ENCODE measurements at regions not wholly inside any gene's neighbourhood (a gene's known extent, or its start where the extent isn't known, plus 50 kb on each side); places are given as distances from the start of the nearest gene placed in this dataset.

DNA sequence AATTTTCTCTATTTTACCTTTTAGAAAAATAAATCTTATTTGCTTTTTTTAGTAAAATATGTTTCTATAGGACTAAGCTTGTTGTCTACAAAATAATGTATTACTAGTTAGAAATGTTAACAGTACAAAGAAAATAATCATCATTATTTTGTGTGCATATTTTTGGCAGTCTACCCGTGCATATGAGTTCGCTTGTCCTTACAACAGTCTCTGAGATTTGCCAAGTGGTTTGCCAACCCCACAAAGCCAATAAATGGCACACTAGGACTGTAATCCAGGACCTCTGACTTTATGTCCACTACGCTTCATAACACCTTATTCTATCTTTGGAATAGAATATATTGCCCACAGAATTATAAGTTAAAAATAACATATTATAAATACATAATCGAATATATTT lies 152.0 kb downstream of the KCNJ2 start:
- Histone ChIP-seq H3K9me2 (replicated peaks; ENCODE audit: low read depth, low read length) (no peaks in the 10 kb centered on the region), H3K27me3 (ENCODE audit: insufficient read depth, low read length, poor library complexity, severe bottlenecking) (no peaks in the 10 kb centered on the region), H3K4me2 (ENCODE audit: low read depth, low read length, poor library complexity, severe bottlenecking) (no peak overlapping the region), H3K79me2 (ENCODE audit: insufficient read depth, low read length) (no peaks in the 10 kb centered on the region), H3K4me1 (ENCODE audit: insufficient read depth, low read length, poor library complexity, severe bottlenecking) (no peaks in the 10 kb centered on the region), H4K20me1 (ENCODE audit: insufficient read depth, low read length, poor library complexity, severe bottlenecking) (no peaks in the 10 kb centered on the region), H3K36me3 (ENCODE audit: insufficient read depth, low read length) (no peaks in the 10 kb centered on the region), H3K9me3 (ENCODE audit: insufficient read depth, low read depth, low read length) (no peaks in the 10 kb centered on the region), H3K9ac (ENCODE audit: low read depth, low read length, poor library complexity, severe bottlenecking) (no peak overlapping the region), H3K4me3 (ENCODE audit: low read length, poor library complexity, severe bottlenecking) (no peak overlapping the region), H2AFZ (ENCODE audit: low read length) (no peak overlapping the region), H3F3A (ENCODE audit: low read depth) (no peaks in the 10 kb centered on the region)
- TF ChIP-seq EZH2phosphoT487 (IDR thresholded peaks at IDR 0.05; ENCODE audit: borderline replicate concordance), result no peak
- TF ChIP-seq, protein P1, sequence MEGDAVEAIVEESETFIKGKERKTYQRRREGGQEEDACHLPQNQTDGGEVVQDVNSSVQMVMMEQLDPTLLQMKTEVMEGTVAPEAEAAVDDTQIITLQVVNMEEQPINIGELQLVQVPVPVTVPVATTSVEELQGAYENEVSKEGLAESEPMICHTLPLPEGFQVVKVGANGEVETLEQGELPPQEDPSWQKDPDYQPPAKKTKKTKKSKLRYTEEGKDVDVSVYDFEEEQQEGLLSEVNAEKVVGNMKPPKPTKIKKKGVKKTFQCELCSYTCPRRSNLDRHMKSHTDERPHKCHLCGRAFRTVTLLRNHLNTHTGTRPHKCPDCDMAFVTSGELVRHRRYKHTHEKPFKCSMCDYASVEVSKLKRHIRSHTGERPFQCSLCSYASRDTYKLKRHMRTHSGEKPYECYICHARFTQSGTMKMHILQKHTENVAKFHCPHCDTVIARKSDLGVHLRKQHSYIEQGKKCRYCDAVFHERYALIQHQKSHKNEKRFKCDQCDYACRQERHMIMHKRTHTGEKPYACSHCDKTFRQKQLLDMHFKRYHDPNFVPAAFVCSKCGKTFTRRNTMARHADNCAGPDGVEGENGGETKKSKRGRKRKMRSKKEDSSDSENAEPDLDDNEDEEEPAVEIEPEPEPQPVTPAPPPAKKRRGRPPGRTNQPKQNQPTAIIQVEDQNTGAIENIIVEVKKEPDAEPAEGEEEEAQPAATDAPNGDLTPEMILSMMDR (conservative IDR thresholded peaks at IDR 0.05; ENCODE audit: low read length), result no peak

DNA sequence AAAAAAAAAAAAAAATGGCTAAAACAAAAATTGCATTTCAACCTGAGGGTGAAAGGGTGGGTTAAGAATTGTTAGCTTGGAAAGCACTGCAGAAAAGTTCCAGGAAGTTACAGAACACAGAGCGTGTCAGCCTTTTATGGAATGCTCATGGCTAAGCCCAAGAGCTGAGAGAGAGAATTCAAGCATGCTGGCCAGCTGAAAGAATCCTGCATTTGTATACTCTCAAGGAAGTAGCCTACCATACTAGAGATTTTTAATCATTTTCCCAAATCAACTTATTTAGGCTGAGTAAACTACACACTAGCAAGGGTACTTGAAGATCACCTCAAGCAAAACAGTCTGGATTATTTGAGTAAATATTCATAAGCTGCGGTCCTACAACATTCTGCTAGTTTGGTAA lies 153.9 kb downstream of the KCNJ2 start:
- Histone ChIP-seq H3K9me2 (replicated peaks; ENCODE audit: low read depth, low read length) (no peaks in the 10 kb centered on the region), H2AFZ (ENCODE audit: low read length) (no peak overlapping the region), H3K36me3 (ENCODE audit: insufficient read depth, low read length) (no peaks in the 10 kb centered on the region), H3F3A (ENCODE audit: low read depth) (no peaks in the 10 kb centered on the region), H3K27me3 (ENCODE audit: insufficient read depth, low read length, poor library complexity, severe bottlenecking) (no peaks in the 10 kb centered on the region), H3K9me3 (ENCODE audit: insufficient read depth, low read depth, low read length) (no peaks in the 10 kb centered on the region), H3K4me2 (ENCODE audit: low read depth, low read length, poor library complexity, severe bottlenecking) (no peak overlapping the region), H3K4me3 (ENCODE audit: low read length, poor library complexity, severe bottlenecking) (no peak overlapping the region), H3K9ac (ENCODE audit: low read depth, low read length, poor library complexity, severe bottlenecking) (no peak overlapping the region), H3K4me1 (ENCODE audit: insufficient read depth, low read length, poor library complexity, severe bottlenecking) (no peaks in the 10 kb centered on the region), H3K79me2 (ENCODE audit: insufficient read depth, low read length) (no peaks in the 10 kb centered on the region), H4K20me1 (ENCODE audit: insufficient read depth, low read length, poor library complexity, severe bottlenecking) (no peaks in the 10 kb centered on the region)
- TF ChIP-seq, protein P1 (conservative IDR thresholded peaks at IDR 0.05; ENCODE audit: low read length), result no peak
- TF ChIP-seq EZH2phosphoT487 (IDR thresholded peaks at IDR 0.05; ENCODE audit: borderline replicate concordance), result no peak

DNA sequence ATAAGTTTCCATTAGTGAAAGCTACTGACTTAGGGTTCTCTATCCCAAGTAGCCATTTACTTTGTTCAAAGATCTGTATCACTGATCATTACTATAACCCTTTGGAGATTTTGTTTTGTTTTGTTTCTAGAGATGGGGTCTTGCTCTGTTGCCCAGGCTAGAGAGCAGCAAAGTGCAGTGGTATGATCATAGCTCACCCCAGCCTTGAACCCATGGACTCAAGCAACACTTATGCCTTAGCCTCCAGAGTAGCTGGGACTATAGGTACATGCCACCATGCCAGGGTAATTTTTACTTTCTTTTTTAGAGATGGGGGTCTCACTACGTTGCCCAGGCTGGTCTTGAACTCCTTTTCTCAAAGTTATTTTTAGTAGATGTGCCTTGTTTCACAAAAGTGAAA lies 154.7 kb downstream of the KCNJ2 start:
- H3K79me2 ChIP-seq (ENCODE audit: insufficient read depth, low read length), result no peaks in the 10 kb centered on the region
- H3K9me3 ChIP-seq (ENCODE audit: insufficient read depth, low read depth, low read length), result no peaks in the 10 kb centered on the region
- H3K36me3 ChIP-seq (ENCODE audit: insufficient read depth, low read length), result no peaks in the 10 kb centered on the region
- H4K20me1 ChIP-seq (ENCODE audit: insufficient read depth, low read length, poor library complexity, severe bottlenecking), result no peaks in the 10 kb centered on the region
- no peaks in the 10 kb centered on the region for H3K4me1 ChIP-seq (ENCODE audit: insufficient read depth, low read length, poor library complexity, severe bottlenecking)
- H3K9ac ChIP-seq (ENCODE audit: low read depth, low read length, poor library complexity, severe bottlenecking), result no peak overlapping the region
- no peaks in the 10 kb centered on the region for H3F3A ChIP-seq (ENCODE audit: low read depth)
- TF ChIP-seq EZH2phosphoT487 (IDR thresholded peaks at IDR 0.05; ENCODE audit: borderline replicate concordance), result no peak
- TF ChIP-seq, protein P1 (conservative IDR thresholded peaks at IDR 0.05; ENCODE audit: low read length), result no peak
- no peak overlapping the region for H2AFZ ChIP-seq (ENCODE audit: low read length)
- no peaks in the 10 kb centered on the region for H3K27me3 ChIP-seq (ENCODE audit: insufficient read depth, low read length, poor library complexity, severe bottlenecking)
- H3K4me3 ChIP-seq (ENCODE audit: low read length, poor library complexity, severe bottlenecking), result no peak overlapping the region
- no peaks in the 10 kb centered on the region for H3K9me2 ChIP-seq (replicated peaks; ENCODE audit: low read depth, low read length)
- H3K4me2 ChIP-seq (ENCODE audit: low read depth, low read length, poor library complexity, severe bottlenecking), result no peak overlapping the region

Measured in Loucy (cell line).